T-cell (primary cell): ENCODE measurements at regions not wholly inside any gene's neighbourhood (a gene's known extent, or its start where the extent isn't known, plus 50 kb on each side); places are given as distances from the start of the nearest gene placed in this dataset.
"Not testable (repeated sequence)": the region's sequence is repeated elsewhere in the genome, so short reads cannot be mapped to it uniquely, and the experiment has no call there.

Source experiments
- ATAC-seq, 4 experiments: fragments of 200-7000 bp in 3 of 4; fragments of 150-1000 bp in 1 of 4; cut with Tn5 transposase; replicated peaks in 1 of 4; 1 replicate in 3 of 4; 2 replicates in 1 of 4; pipeline ENCODE4 v1.10.0; 2021; ENCODE audit warnings: moderate library complexity in 3 of 4, mild to moderate bottlenecking in 2 of 4, moderate number of reproducible peaks in 1 of 4
- CTCF ChIA-PET, 2 donors: fragments of 300-600 bp; sonication (Branson Sonifier 250); formaldehyde crosslinking; loops; one replicate each; lab custom pipeline; 2022; ENCODE audit warnings: antibody characterized with exemption in 2 of 2; lab: Charles Lee
- POLR2A ChIA-PET, 2 donors: fragments of 300-600 bp; sonication (Branson Sonifier 250); formaldehyde crosslinking; loops; one replicate each; lab custom pipeline; 2022; ENCODE audit warnings: antibody characterized with exemption in 2 of 2; lab: Charles Lee
- DNase-seq, 35 experiments: peaks; one replicate each; pipeline versions ENCODE4 v3.0.0 to v3.0.0-alpha.2; 2013 to 2023
- H3K27ac ChIP-seq: one replicate; pipeline ENCODE4 v1.5.1; 2013; ENCODE audit warnings: low read length
- H3K27me3 ChIP-seq, 2 experiments: replicated peaks in 1 of 2; 1 replicate in 1 of 2; 2 replicates in 1 of 2; pipeline versions ENCODE4 v1.6.1 to v1.7.0; 2013; ENCODE audit warnings: low read length in 1 of 2, mixed read lengths in 1 of 2; ENCODE audit not compliant: control insufficient read depth in 2 of 2, insufficient read depth in 2 of 2; ENCODE audit errors: extremely low read depth in 1 of 2
- H3K36me3 ChIP-seq, 2 donors: 1 replicate in 1 of 2; 2 replicates in 1 of 2; pipeline versions ENCODE4 v1.6.1 to v1.7.0; 2013; ENCODE audit warnings: low read length in 1 of 2; ENCODE audit not compliant: control insufficient read depth in 2 of 2, insufficient read depth in 1 of 2; ENCODE audit errors: extremely low read depth in 1 of 2
- H3K4me1 ChIP-seq, 2 experiments: 1 replicate in 1 of 2; 2 replicates in 1 of 2; pipeline versions ENCODE4 v1.6.1 to v1.7.0; 2013; ENCODE audit warnings: low read length in 2 of 2, mixed read lengths in 1 of 2; ENCODE audit not compliant: insufficient read depth in 2 of 2, control insufficient read depth in 1 of 2; ENCODE audit errors: extremely low read depth in 1 of 2
- H3K4me3 ChIP-seq, 2 donors: 1 replicate in 1 of 2; 2 replicates in 1 of 2; pipeline versions ENCODE4 v1.5.1 to v1.7.0; 2013; ENCODE audit warnings: mild to moderate bottlenecking in 2 of 2, low read length in 1 of 2, moderate library complexity in 1 of 2; ENCODE audit not compliant: control insufficient read depth in 1 of 2; ENCODE audit errors: extremely low read depth in 1 of 2
- H3K9me3 ChIP-seq: 2 replicates; pipeline ENCODE4 v1.7.0; 2013
- H3K27ac Mint-ChIP-seq, 2 donors: one replicate each; pipeline ENCODE4 v1.8.0; 2020 to 2021; ENCODE audit warnings: mild to moderate bottlenecking in 2 of 2, mixed read lengths in 2 of 2
- H3K27me3 Mint-ChIP-seq, 2 donors: one replicate each; pipeline ENCODE4 v1.8.0; 2021 to 2022; ENCODE audit warnings: mixed read lengths in 2 of 2
- H3K36me3 Mint-ChIP-seq: one replicate; pipeline ENCODE4 v1.8.0; 2021; ENCODE audit warnings: mixed read lengths
- H3K4me1 Mint-ChIP-seq, 3 donors: one replicate each; pipeline ENCODE4 v1.8.0; 2020 to 2022; ENCODE audit warnings: mixed read lengths in 3 of 3, mild to moderate bottlenecking in 1 of 3
- H3K4me3 Mint-ChIP-seq, 3 donors: one replicate each; pipeline ENCODE4 v1.8.0; 2020 to 2022; ENCODE audit warnings: mild to moderate bottlenecking in 3 of 3, mixed read lengths in 3 of 3, moderate library complexity in 3 of 3
- H3K9me3 Mint-ChIP-seq, 3 donors: one replicate each; pipeline ENCODE4 v1.8.0; 2020 to 2022; ENCODE audit warnings: mixed read lengths in 3 of 3
- WGBS: methylation state at CpG from one replicate; pipeline ENCODE4 v1.1.5; 2013; ENCODE audit warnings: missing lambda C conversion rate; ENCODE audit not compliant: insufficient coverage; 5-methylcytosine and 5-hydroxymethylcytosine counted together

DNA sequence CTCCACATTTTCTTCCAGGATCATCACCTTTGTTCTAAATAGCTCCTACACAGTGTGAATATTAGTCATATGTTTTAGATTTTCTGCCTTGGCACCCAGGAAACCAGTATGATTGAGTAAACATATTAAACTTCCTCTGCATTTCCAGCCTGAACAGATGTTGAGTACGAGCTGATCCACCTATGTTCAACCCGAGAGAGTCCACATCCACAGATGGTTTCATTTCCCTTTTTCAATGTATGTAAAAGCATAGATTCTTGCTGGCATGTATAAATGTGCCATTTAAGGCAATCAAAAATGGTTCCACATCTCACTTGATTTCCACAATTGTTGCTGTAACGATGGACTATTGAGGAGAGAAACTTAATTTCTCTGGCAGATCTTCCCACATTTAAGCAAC lies 74.2 kb downstream of the ZNF716 start:
- POLR2A ChIA-PET, H3K4me3 ChIP-seq, H3K4me1 Mint-ChIP-seq, H3K27me3 ChIP-seq, CTCF ChIA-PET, H3K27ac Mint-ChIP-seq, H3K36me3 Mint-ChIP-seq, DNase-seq, ATAC-seq, H3K36me3 ChIP-seq, H3K27me3 Mint-ChIP-seq, H3K4me3 Mint-ChIP-seq, H3K4me1 ChIP-seq, H3K9me3 ChIP-seq, H3K27ac ChIP-seq: not testable (repeated sequence)
- WGBS, result no CpG with 5 or more reads among the region's 3 CpGs
- H3K9me3 Mint-ChIP-seq, result peaks cover 13 to 32% (median 14%) of the 10 kb centered on the region in 3 donors

GRCh38 chr7:57529931-57530330 lies 80.0 kb downstream of the ZNF716 start:
- POLR2A ChIA-PET, result no interaction called here
- H3K36me3 Mint-ChIP-seq, result no peaks in the 10 kb centered on the region
- 100% methylated on average over 1 of the region's 2 CpGs for WGBS
- ATAC-seq (no peak), DNase-seq (no peak)
- CTCF ChIA-PET, result no interaction called here
- no peaks in the 10 kb centered on the region for H3K27me3 ChIP-seq
- H3K36me3 ChIP-seq, result no peaks in the 10 kb centered on the region
- H3K4me3 Mint-ChIP-seq, result no peak overlapping the region
- peaks cover 16 to 38% (median 28%) of the 10 kb centered on the region in 3 donors for H3K9me3 Mint-ChIP-seq
- H3K4me3 ChIP-seq, result no peak overlapping the region
- H3K4me1 ChIP-seq, result no peaks in the 10 kb centered on the region
- H3K27me3 Mint-ChIP-seq, result no peaks in the 10 kb centered on the region
- peaks cover 3% of the 10 kb centered on the region for H3K9me3 ChIP-seq
- no peak overlapping the region for H3K27ac Mint-ChIP-seq
- H3K27ac ChIP-seq, result no peak overlapping the region
- no peaks in the 10 kb centered on the region for H3K4me1 Mint-ChIP-seq

DNA sequence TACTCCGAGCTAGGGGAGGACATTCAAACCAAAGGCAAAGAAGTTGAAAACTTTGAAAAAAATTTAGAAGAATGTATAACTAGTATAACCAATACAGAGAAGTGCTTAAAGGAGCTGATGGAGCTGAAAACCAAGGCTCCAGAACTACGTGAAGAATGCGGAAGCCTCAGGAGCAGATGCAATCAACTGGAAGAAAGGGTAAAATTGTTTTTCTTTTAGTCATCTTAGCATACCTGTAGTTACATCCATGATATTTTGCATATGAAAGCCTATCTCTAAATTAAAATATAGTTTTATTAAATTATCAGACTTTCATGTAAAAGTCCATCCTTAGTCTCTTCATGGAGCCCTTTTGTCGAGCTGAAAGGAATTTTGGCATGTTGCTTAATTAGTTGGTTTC lies 90.7 kb downstream of the ZNF716 start:
- DNase-seq, H3K27me3 Mint-ChIP-seq, H3K4me3 Mint-ChIP-seq, H3K27me3 ChIP-seq, H3K27ac Mint-ChIP-seq, H3K4me1 Mint-ChIP-seq, H3K9me3 ChIP-seq, POLR2A ChIA-PET, H3K36me3 Mint-ChIP-seq, H3K27ac ChIP-seq, H3K4me3 ChIP-seq, ATAC-seq, H3K4me1 ChIP-seq, H3K36me3 ChIP-seq: not testable (repeated sequence)
- CTCF ChIA-PET, result interaction anchor here in 1 of 2 donors (0.5 kb wide), 1 partner anchor 18 kb away, joined by 4 read pairs; no protein-coding TSS in a partner anchor
- peaks cover 4 to 24% (median 22%) of the 10 kb centered on the region in 3 donors for H3K9me3 Mint-ChIP-seq
- WGBS, result no CpG with 5 or more reads among the region's 4 CpGs

DNA sequence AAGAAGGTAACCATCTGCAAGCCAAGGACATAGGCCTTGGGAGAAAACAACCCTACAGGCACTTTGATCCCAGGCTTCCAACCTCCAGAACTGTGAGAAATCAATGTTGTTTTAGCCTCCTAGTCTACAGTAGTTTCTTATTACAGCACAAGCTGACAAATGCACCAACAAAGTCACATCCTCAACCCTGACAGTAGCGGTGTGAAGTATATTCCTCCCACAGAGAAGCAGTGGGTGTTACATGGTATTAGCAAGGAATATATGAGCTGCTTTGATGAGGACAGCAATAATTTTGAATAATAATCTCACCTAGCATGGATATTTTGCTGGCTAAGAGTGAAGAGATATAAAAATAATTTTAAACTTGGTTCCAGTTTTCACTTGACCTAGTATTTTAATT lies 92.4 kb downstream of the ZNF716 start:
- WGBS, result no CpG with 5 or more reads among the region's 1 CpG
- H3K4me1 Mint-ChIP-seq, H3K4me3 ChIP-seq, ATAC-seq, H3K27me3 Mint-ChIP-seq, H3K4me1 ChIP-seq, POLR2A ChIA-PET, H3K36me3 ChIP-seq, H3K4me3 Mint-ChIP-seq, H3K27me3 ChIP-seq, CTCF ChIA-PET, H3K27ac Mint-ChIP-seq, H3K27ac ChIP-seq, DNase-seq, H3K36me3 Mint-ChIP-seq, H3K9me3 ChIP-seq: not testable (repeated sequence)
- H3K9me3 Mint-ChIP-seq, result peaks cover 0 to 17% (median 17%) of the 10 kb centered on the region in 3 donors

- H3K27ac Mint-ChIP-seq, DNase-seq, H3K27me3 Mint-ChIP-seq, H3K4me3 ChIP-seq, H3K27me3 ChIP-seq, H3K4me1 ChIP-seq, H3K9me3 ChIP-seq, H3K4me1 Mint-ChIP-seq, H3K36me3 ChIP-seq, POLR2A ChIA-PET, H3K36me3 Mint-ChIP-seq, CTCF ChIA-PET, ATAC-seq, H3K4me3 Mint-ChIP-seq, H3K27ac ChIP-seq: not testable (repeated sequence)
- H3K9me3 Mint-ChIP-seq, result peaks cover 8 to 17% (median 14%) of the 10 kb centered on the region in 3 donors
- no CpG with 5 or more reads among the region's 2 CpGs for WGBS
Measured at GRCh38 chr7:57547351-57547750, 97.4 kb downstream of the ZNF716 start.

DNA sequence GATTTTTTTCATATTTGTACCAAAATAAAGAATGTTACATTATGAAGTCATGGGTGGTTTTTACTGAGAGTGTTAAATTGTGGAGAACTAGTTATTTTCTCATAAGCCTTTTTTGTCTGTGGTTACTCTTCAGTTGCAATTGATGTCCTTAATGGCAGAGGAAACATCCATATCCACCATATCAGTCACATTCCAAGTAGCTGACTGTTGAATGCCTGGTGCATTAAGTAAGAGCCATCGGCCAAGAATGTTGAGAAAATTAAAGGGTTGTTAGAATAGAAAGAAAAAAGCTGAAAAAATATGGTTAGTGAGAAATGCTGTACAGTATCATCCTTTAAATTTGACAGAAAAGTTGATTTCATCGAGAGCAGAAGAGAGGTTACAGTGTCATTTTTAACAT lies 100.0 kb downstream of the ZNF716 start:
- H3K36me3 ChIP-seq, H3K27ac ChIP-seq, H3K4me1 Mint-ChIP-seq, H3K4me1 ChIP-seq, H3K4me3 Mint-ChIP-seq, H3K4me3 ChIP-seq, DNase-seq, POLR2A ChIA-PET, H3K27me3 ChIP-seq, H3K36me3 Mint-ChIP-seq, H3K27ac Mint-ChIP-seq, CTCF ChIA-PET, H3K27me3 Mint-ChIP-seq, H3K9me3 ChIP-seq, ATAC-seq: not testable (repeated sequence)
- peaks cover 8 to 13% (median 8%) of the 10 kb centered on the region in 3 donors for H3K9me3 Mint-ChIP-seq
- WGBS, result no CpG with 5 or more reads among the region's 2 CpGs

GRCh38 chr7:57555687-57556086 lies 105.7 kb downstream of the ZNF716 start:
- H3K27me3 ChIP-seq, H3K4me1 ChIP-seq, H3K4me3 ChIP-seq, H3K36me3 ChIP-seq, H3K27ac Mint-ChIP-seq, H3K27me3 Mint-ChIP-seq, H3K27ac ChIP-seq, H3K4me1 Mint-ChIP-seq, H3K4me3 Mint-ChIP-seq, CTCF ChIA-PET, ATAC-seq, DNase-seq, H3K9me3 ChIP-seq, POLR2A ChIA-PET, H3K36me3 Mint-ChIP-seq: not testable (repeated sequence)
- no CpG with 5 or more reads among the region's 2 CpGs for WGBS
- peaks cover 0 to 36% (median 17%) of the 10 kb centered on the region in 3 donors for H3K9me3 Mint-ChIP-seq
